ENCODE measurements at regions not wholly inside any gene's neighbourhood (a gene's known extent, or its start where the extent isn't known, plus 50 kb on each side); places are given as distances from the start of the nearest gene placed in this dataset.
"Not testable (repeated sequence)": the region's sequence is repeated elsewhere in the genome, so short reads cannot be mapped to it uniquely, and the experiment has no call there.

GRCh38 chr16:59632276-59632855 lies 898.2 kb upstream of the GOT2 start:
- Mint-ChIP-seq H3K4me3 (ENCODE audit: unreplicated experiment) (no peak overlapping the region), H3K36me3 (ENCODE audit: insufficient read depth, unreplicated experiment) (no peaks in the 10 kb centered on the region), H3K4me1 (ENCODE audit: insufficient read depth, unreplicated experiment) (peaks cover 29% of the 10 kb centered on the region), H3K27ac (ENCODE audit: low read depth, unreplicated experiment) (no peak overlapping the region), H3K9me3 (ENCODE audit: unreplicated experiment) (peaks cover 7% of the 10 kb centered on the region), H3K27me3 (ENCODE audit: insufficient read depth, unreplicated experiment) (no peaks in the 10 kb centered on the region)
- peak; percentile 46 for DNase-seq (ENCODE audit: unreplicated experiment)
- ChIA-PET POLR2A (no interaction called here), CTCF (interaction anchor here (1.9 kb wide), 1 partner anchor 8 kb away, joined by 4 read pairs; no protein-coding TSS in a partner anchor)
- BruUV-seq (replicated peaks): no TSS peak
- no peak for TF ChIP-seq CTCF (IDR thresholded peaks at IDR 0.05; ENCODE audit: unreplicated experiment)
- intact Hi-C loops (cut with micrococcal nuclease): no loop called here

DNA sequence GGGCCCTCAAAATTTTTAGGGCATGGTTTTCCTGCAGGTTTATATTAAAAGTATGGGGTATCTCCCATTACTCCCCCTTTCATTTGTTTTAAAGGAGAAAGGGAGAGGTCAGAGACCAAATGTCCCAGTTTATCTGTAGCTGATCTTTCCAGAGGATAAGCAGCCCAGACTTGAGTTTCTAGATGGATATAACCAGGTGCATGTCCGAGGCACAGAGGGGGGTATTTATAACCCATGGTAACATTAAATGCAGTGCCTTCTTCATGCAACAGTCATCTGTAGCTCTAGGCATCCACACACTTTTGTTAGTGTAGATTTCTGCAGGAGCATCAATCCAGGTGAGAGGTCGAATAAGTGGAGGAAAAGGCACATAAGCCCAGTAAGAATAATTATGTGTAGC lies 890.3 kb upstream of the GOT2 start:
- H3K4me3 Mint-ChIP-seq (ENCODE audit: unreplicated experiment); POLR2A ChIA-PET; H3K27me3 Mint-ChIP-seq (ENCODE audit: insufficient read depth, unreplicated experiment); H3K9me3 Mint-ChIP-seq (ENCODE audit: unreplicated experiment); intact Hi-C loops (cut with micrococcal nuclease); DNase-seq (ENCODE audit: unreplicated experiment); H3K4me1 Mint-ChIP-seq (ENCODE audit: insufficient read depth, unreplicated experiment); H3K27ac Mint-ChIP-seq (ENCODE audit: low read depth, unreplicated experiment); BruUV-seq (replicated peaks); H3K36me3 Mint-ChIP-seq (ENCODE audit: insufficient read depth, unreplicated experiment); CTCF ChIA-PET: not testable (repeated sequence)

GRCh38 chr16:59614466-59615240 lies 880.5 kb upstream of the GOT2 start:
- no peak overlapping the region for H3K4me3 Mint-ChIP-seq (ENCODE audit: unreplicated experiment)
- intact Hi-C loops (cut with micrococcal nuclease): no loop called here
- TF ChIP-seq CTCF (IDR thresholded peaks at IDR 0.05; ENCODE audit: unreplicated experiment): no peak
- ChIA-PET CTCF (interaction anchor here (1.0 kb wide), 1 partner anchor 588 kb away, joined by 4 read pairs; no protein-coding TSS in a partner anchor), POLR2A (no interaction called here)
- no peaks in the 10 kb centered on the region for H3K4me1 Mint-ChIP-seq (ENCODE audit: insufficient read depth, unreplicated experiment)
- no peaks in the 10 kb centered on the region for H3K27me3 Mint-ChIP-seq (ENCODE audit: insufficient read depth, unreplicated experiment)
- no peak for DNase-seq (ENCODE audit: unreplicated experiment)
- no TSS peak for BruUV-seq (replicated peaks)
- H3K9me3 Mint-ChIP-seq (ENCODE audit: unreplicated experiment): no peaks in the 10 kb centered on the region
- H3K27ac Mint-ChIP-seq (ENCODE audit: low read depth, unreplicated experiment): no peak overlapping the region
- H3K36me3 Mint-ChIP-seq (ENCODE audit: insufficient read depth, unreplicated experiment): no peaks in the 10 kb centered on the region

- CTCF ChIA-PET: interaction anchor here (0.6 kb wide), 1 partner anchor 747 kb away, joined by 3 read pairs; no protein-coding TSS in a partner anchor
- intact Hi-C loops (cut with micrococcal nuclease); H3K27ac Mint-ChIP-seq (ENCODE audit: low read depth, unreplicated experiment): not testable (repeated sequence)
These were observed 878.9 kb upstream of the GOT2 start for GRCh38 chr16:59612910-59613620.

GRCh38 chr16:59612094-59612493 lies 878.0 kb upstream of the GOT2 start:
- BruUV-seq (replicated peaks): no TSS peak
- no peak for DNase-seq (ENCODE audit: unreplicated experiment)
- no peak for TF ChIP-seq CTCF (IDR thresholded peaks at IDR 0.05; ENCODE audit: unreplicated experiment)
- POLR2A ChIA-PET: interaction anchor here (0.7 kb wide), 1 partner anchor 17 kb away, joined by 3 read pairs; no protein-coding TSS in a partner anchor
- H3K4me3 Mint-ChIP-seq (ENCODE audit: unreplicated experiment): no peak overlapping the region
- CTCF ChIA-PET: no interaction called here
- no peak overlapping the region for H3K27ac Mint-ChIP-seq (ENCODE audit: low read depth, unreplicated experiment)
- intact Hi-C loops (cut with micrococcal nuclease): no loop called here
- peaks cover 5% of the 10 kb centered on the region for H3K9me3 Mint-ChIP-seq (ENCODE audit: unreplicated experiment)
- no peaks in the 10 kb centered on the region for H3K36me3 Mint-ChIP-seq (ENCODE audit: insufficient read depth, unreplicated experiment)
- no peaks in the 10 kb centered on the region for H3K4me1 Mint-ChIP-seq (ENCODE audit: insufficient read depth, unreplicated experiment)
- no peaks in the 10 kb centered on the region for H3K27me3 Mint-ChIP-seq (ENCODE audit: insufficient read depth, unreplicated experiment)

More at GRCh38 chr16:59612910-59613620, 878.9 kb upstream of the GOT2 start:
- H3K36me3 Mint-ChIP-seq (ENCODE audit: insufficient read depth, unreplicated experiment); H3K4me3 Mint-ChIP-seq (ENCODE audit: unreplicated experiment); DNase-seq (ENCODE audit: unreplicated experiment); H3K4me1 Mint-ChIP-seq (ENCODE audit: insufficient read depth, unreplicated experiment); H3K27me3 Mint-ChIP-seq (ENCODE audit: insufficient read depth, unreplicated experiment); H3K9me3 Mint-ChIP-seq (ENCODE audit: unreplicated experiment); BruUV-seq (replicated peaks): not testable (repeated sequence)
- POLR2A ChIA-PET: interaction anchor here (0.7 kb wide), 1 partner anchor 16 kb away, joined by 3 read pairs; no protein-coding TSS in a partner anchor
